MM.1S (cell line): ENCODE measurements at regions not wholly inside any gene's neighbourhood (a gene's known extent, or its start where the extent isn't known, plus 50 kb on each side); places are given as distances from the start of the nearest gene placed in this dataset.

Experiments
- DNase-seq: peaks from one replicate; pipeline ENCODE4 v3.0.0-alpha.2; 2015
- H2AFZ ChIP-seq: fragments of 300-600 bp; sonication (generic); 2 replicates; pipeline ENCODE4 v1.6.0; 2016; ENCODE audit warnings: antibody characterized with exemption, low read length
- H3F3A ChIP-seq: fragments of 300-600 bp; sonication (generic); 2 replicates; pipeline ENCODE4 v1.6.1; 2016; ENCODE audit warnings: mild to moderate bottlenecking, antibody characterized with exemption, low read length, moderate library complexity, mixed read lengths; ENCODE audit not compliant: insufficient read depth
- H3K27ac ChIP-seq: fragments of 300-600 bp; sonication (generic); 2 replicates; pipeline ENCODE4 v1.5.1; 2016; ENCODE audit warnings: mild to moderate bottlenecking, low read length
- H3K27me3 ChIP-seq: fragments of 300-600 bp; sonication (generic); replicated peaks from 2 replicates; pipeline ENCODE4 v1.6.0; 2016; ENCODE audit warnings: low read length; ENCODE audit not compliant: insufficient read depth
- H3K36me3 ChIP-seq: fragments of 300-600 bp; sonication (generic); replicated peaks from 2 replicates; pipeline ENCODE4 v1.6.1; 2016; ENCODE audit warnings: mild to moderate bottlenecking, low read length, mixed read lengths; ENCODE audit not compliant: insufficient read depth
- H3K4me1 ChIP-seq: fragments of 300-600 bp; sonication (generic); 2 replicates; pipeline ENCODE4 v1.6.1; 2016; ENCODE audit warnings: low read length, mixed read lengths
- H3K4me2 ChIP-seq: fragments of 300-600 bp; sonication (generic); 2 replicates; pipeline ENCODE4 v1.6.0; 2016; ENCODE audit warnings: low read depth, low read length
- H3K4me3 ChIP-seq: fragments of 300-600 bp; sonication (generic); 2 replicates; pipeline ENCODE4 v1.5.1; 2016; ENCODE audit warnings: low read length, mixed read lengths
- H3K79me2 ChIP-seq: fragments of 300-600 bp; sonication (generic); 2 replicates; pipeline ENCODE4 v1.6.1; 2016; ENCODE audit warnings: mixed run types, low read length, mixed read lengths
- H3K9ac ChIP-seq: fragments of 300-600 bp; sonication (generic); 2 replicates; pipeline ENCODE4 v1.6.1; 2016; ENCODE audit warnings: low read length, mixed read lengths
- H3K9me2 ChIP-seq: fragments of 300-600 bp; sonication (generic); replicated peaks from 2 replicates; pipeline ENCODE4 v1.6.1; 2016; ENCODE audit warnings: mild to moderate bottlenecking, low read length, mixed read lengths; ENCODE audit not compliant: insufficient read depth
- H3K9me3 ChIP-seq: fragments of 300-600 bp; sonication (generic); replicated peaks from 2 replicates; pipeline ENCODE4 v1.6.1; 2016; ENCODE audit warnings: mild to moderate bottlenecking, low read length, mixed read lengths; ENCODE audit not compliant: insufficient read depth
- H4K20me1 ChIP-seq: fragments of 300-600 bp; sonication (generic); 2 replicates; pipeline ENCODE4 v1.6.1; 2016; ENCODE audit warnings: mild to moderate bottlenecking, low read length, moderate library complexity, mixed read lengths; ENCODE audit not compliant: insufficient read depth
- EZH2 ChIP-seq: fragments of 300-600 bp; sonication (generic); optimal IDR thresholded peaks from 2 replicates; pipeline ENCODE3; 2017; ENCODE audit warnings: low read depth, mild to moderate bottlenecking, antibody characterized with exemption, low read length, mixed read lengths
- EZH2phosphoT487 ChIP-seq: fragments of 300-600 bp; sonication (generic); IDR thresholded peaks from 2 replicates; pipeline ENCODE4 v1.6.1; 2018; ENCODE audit warnings: antibody characterized with exemption, low read length
- TF ChIP-seq, protein P1 (sequence below): fragments of 300-600 bp; sonication (generic); IDR thresholded peaks from 2 replicates; pipeline ENCODE4 v1.5.1; 2016; ENCODE audit warnings: antibody characterized with exemption, low read length, mixed read lengths

- no peaks in the 10 kb centered on the region for H4K20me1 ChIP-seq
- H3K9ac ChIP-seq, result no peak overlapping the region
- no peaks in the 10 kb centered on the region for H3F3A ChIP-seq
- DNase-seq, result peak; percentile 26
- H2AFZ ChIP-seq, result no peak overlapping the region
- H3K79me2 ChIP-seq, result no peaks in the 10 kb centered on the region
- H3K4me3 ChIP-seq, result no peak overlapping the region
- H3K9me2 ChIP-seq, result no peaks in the 10 kb centered on the region
- TF ChIP-seq, protein P1, sequence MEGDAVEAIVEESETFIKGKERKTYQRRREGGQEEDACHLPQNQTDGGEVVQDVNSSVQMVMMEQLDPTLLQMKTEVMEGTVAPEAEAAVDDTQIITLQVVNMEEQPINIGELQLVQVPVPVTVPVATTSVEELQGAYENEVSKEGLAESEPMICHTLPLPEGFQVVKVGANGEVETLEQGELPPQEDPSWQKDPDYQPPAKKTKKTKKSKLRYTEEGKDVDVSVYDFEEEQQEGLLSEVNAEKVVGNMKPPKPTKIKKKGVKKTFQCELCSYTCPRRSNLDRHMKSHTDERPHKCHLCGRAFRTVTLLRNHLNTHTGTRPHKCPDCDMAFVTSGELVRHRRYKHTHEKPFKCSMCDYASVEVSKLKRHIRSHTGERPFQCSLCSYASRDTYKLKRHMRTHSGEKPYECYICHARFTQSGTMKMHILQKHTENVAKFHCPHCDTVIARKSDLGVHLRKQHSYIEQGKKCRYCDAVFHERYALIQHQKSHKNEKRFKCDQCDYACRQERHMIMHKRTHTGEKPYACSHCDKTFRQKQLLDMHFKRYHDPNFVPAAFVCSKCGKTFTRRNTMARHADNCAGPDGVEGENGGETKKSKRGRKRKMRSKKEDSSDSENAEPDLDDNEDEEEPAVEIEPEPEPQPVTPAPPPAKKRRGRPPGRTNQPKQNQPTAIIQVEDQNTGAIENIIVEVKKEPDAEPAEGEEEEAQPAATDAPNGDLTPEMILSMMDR, result no peak
- TF ChIP-seq EZH2 (no peak), EZH2phosphoT487 (no peak)
- H3K27me3 ChIP-seq, result no peaks in the 10 kb centered on the region
- no peak overlapping the region for H3K4me2 ChIP-seq
- H3K36me3 ChIP-seq, result no peaks in the 10 kb centered on the region
- H3K27ac ChIP-seq, result no peak overlapping the region
- no peaks in the 10 kb centered on the region for H3K9me3 ChIP-seq
- no peaks in the 10 kb centered on the region for H3K4me1 ChIP-seq
These were observed 445.2 kb downstream of the ELAVL2 start for GRCh38 chr9:23380821-23381220.

- Histone ChIP-seq H3K9me3 (no peaks in the 10 kb centered on the region), H4K20me1 (no peaks in the 10 kb centered on the region), H3F3A (no peaks in the 10 kb centered on the region), H3K79me2 (no peaks in the 10 kb centered on the region), H3K4me2 (no peak overlapping the region), H3K36me3 (no peaks in the 10 kb centered on the region), H3K27ac (no peak overlapping the region), H3K27me3 (no peaks in the 10 kb centered on the region), H3K4me1 (no peaks in the 10 kb centered on the region), H3K9me2 (no peaks in the 10 kb centered on the region), H2AFZ (no peak overlapping the region), H3K9ac (no peak overlapping the region), H3K4me3 (no peak overlapping the region)
- no peak for TF ChIP-seq EZH2
- TF ChIP-seq, protein P1, result no peak
- TF ChIP-seq EZH2phosphoT487, result no peak
- no peak for DNase-seq
These were observed 443.6 kb downstream of the ELAVL2 start for GRCh38 chr9:23382418-23382817.

GRCh38 chr9:23394189-23394588 lies 431.9 kb downstream of the ELAVL2 start:
- Histone ChIP-seq H3K36me3 (no peaks in the 10 kb centered on the region), H3K4me3 (no peak overlapping the region), H3K79me2 (no peaks in the 10 kb centered on the region), H3K9me3 (no peaks in the 10 kb centered on the region), H3K9me2 (no peaks in the 10 kb centered on the region), H2AFZ (no peak overlapping the region), H3K9ac (no peak overlapping the region), H3K4me1 (no peaks in the 10 kb centered on the region), H3K27me3 (no peaks in the 10 kb centered on the region), H3K4me2 (no peak overlapping the region), H3F3A (no peaks in the 10 kb centered on the region), H4K20me1 (no peaks in the 10 kb centered on the region), H3K27ac (no peak overlapping the region)
- no peak for DNase-seq
- TF ChIP-seq EZH2, result no peak
- no peak for TF ChIP-seq EZH2phosphoT487
- TF ChIP-seq, protein P1, result no peak
